Liver (tissue), 8 donors: ENCODE measurements at regions not wholly inside any gene's neighbourhood (a gene's known extent, or its start where the extent isn't known, plus 50 kb on each side); places are given as distances from the start of the nearest gene placed in this dataset.
A peak's percentile ranks its signal among the peaks of the same experiment; 100 is the strongest.

Experiments
- DNase-seq: peaks from one replicate; pipeline ENCODE4 v3.0.0-alpha.2; 2017; ENCODE audit warnings: low spot score
- H3K27ac ChIP-seq, 2 donors: one replicate each; pipeline ENCODE4 v1.7.0; 2013; ENCODE audit warnings: inconsistent platforms in 2 of 2, low read length in 2 of 2, control low read depth in 1 of 2, low read depth in 1 of 2, mild to moderate bottlenecking in 1 of 2
- H3K27me3 ChIP-seq, 4 donors: one replicate each; pipeline versions ENCODE4 v1.6.1 to v1.7.0; 2013; ENCODE audit warnings: low read length in 3 of 4, inconsistent platforms in 1 of 4, mild to moderate bottlenecking in 1 of 4, moderate library complexity in 1 of 4; ENCODE audit not compliant: control insufficient read depth in 4 of 4, insufficient read depth in 4 of 4
- H3K36me3 ChIP-seq, 4 donors: one replicate each; pipeline versions ENCODE4 v1.6.1 to v1.7.0; 2013; ENCODE audit warnings: low read length in 3 of 4, mild to moderate bottlenecking in 3 of 4, low read depth in 1 of 4, moderate library complexity in 1 of 4; ENCODE audit not compliant: control insufficient read depth in 4 of 4, insufficient read depth in 3 of 4
- H3K4me1 ChIP-seq, 4 donors: one replicate each; pipeline versions ENCODE4 v1.6.1 to v1.7.0; 2013; ENCODE audit warnings: low read length in 3 of 4, mild to moderate bottlenecking in 3 of 4, moderate library complexity in 1 of 4; ENCODE audit not compliant: control insufficient read depth in 4 of 4, insufficient read depth in 4 of 4
- H3K4me3 ChIP-seq, 3 donors: one replicate each; pipeline versions ENCODE4 v1.6.1 to v1.7.0; 2013; ENCODE audit warnings: low read length in 3 of 3, control low read depth in 1 of 3, low read depth in 1 of 3, mild to moderate bottlenecking in 1 of 3
- H3K9ac ChIP-seq, 2 donors: one replicate each; pipeline ENCODE4 v1.7.0; 2013; ENCODE audit warnings: low read length in 2 of 2, mild to moderate bottlenecking in 2 of 2, moderate library complexity in 2 of 2, control low read depth in 1 of 2, low read depth in 1 of 2
- H3K9me3 ChIP-seq, 4 donors: one replicate each; pipeline versions ENCODE4 v1.6.1 to v1.7.0; 2013; ENCODE audit warnings: low read length in 3 of 4; ENCODE audit not compliant: control insufficient read depth in 4 of 4
- ATF3 ChIP-seq: IDR thresholded peaks from 2 replicates; pipeline ENCODE4 v1.6.1; 2016; ENCODE audit warnings: antibody characterized with exemption
- CTCF ChIP-seq: fragments of 150-350 bp; IDR thresholded peaks from 2 replicates; pipeline ENCODE4 v1.5.1; 2017; ENCODE audit warnings: improper control_type of control experiment, low read depth, low read length; ENCODE audit not compliant: missing input control
- EGR1 ChIP-seq, 2 donors: IDR thresholded peaks; 2 replicates each; pipeline ENCODE4 v1.6.1; 2016 to 2018; ENCODE audit warnings: antibody characterized with exemption in 2 of 2, low read depth in 2 of 2
- FOXA2 ChIP-seq: IDR thresholded peaks from 2 replicates; pipeline ENCODE4 v1.6.1; 2016; ENCODE audit warnings: antibody characterized with exemption
- GABPA ChIP-seq, 2 donors: IDR thresholded peaks in 1 of 2; conservative IDR thresholded peaks in 1 of 2; 2 replicates each; pipeline ENCODE4 v1.6.1; 2016; ENCODE audit warnings: antibody characterized with exemption in 2 of 2, mild to moderate bottlenecking in 1 of 2, moderate library complexity in 1 of 2
- HNF4A ChIP-seq, 2 donors: conservative IDR thresholded peaks; 2 replicates each; pipeline ENCODE4 v1.6.1; 2016; ENCODE audit warnings: antibody characterized with exemption in 2 of 2, mild to moderate bottlenecking in 2 of 2
- HNF4G ChIP-seq: IDR thresholded peaks from 2 replicates; pipeline ENCODE4 v1.6.1; 2016; ENCODE audit warnings: antibody characterized with exemption
- JUND ChIP-seq, 2 donors: IDR thresholded peaks; 2 replicates each; pipeline ENCODE4 v1.6.1; 2016; ENCODE audit warnings: antibody characterized with exemption in 2 of 2
- MAX ChIP-seq: IDR thresholded peaks from 2 replicates; pipeline ENCODE4 v1.6.1; 2016; ENCODE audit warnings: antibody characterized with exemption
- RAD21 ChIP-seq, 2 donors: IDR thresholded peaks; 2 replicates each; pipeline ENCODE4 v1.6.1; 2016; ENCODE audit warnings: antibody characterized with exemption in 2 of 2, mild to moderate bottlenecking in 2 of 2
- REST ChIP-seq: IDR thresholded peaks from 2 replicates; pipeline ENCODE4 v1.6.1; 2016; ENCODE audit warnings: antibody characterized with exemption, mild to moderate bottlenecking
- RXRA ChIP-seq, 2 donors: IDR thresholded peaks; 2 replicates each; pipeline ENCODE4 v1.6.1; 2017 to 2018; ENCODE audit warnings: antibody characterized with exemption in 2 of 2, mild to moderate bottlenecking in 1 of 2
- SP1 ChIP-seq: IDR thresholded peaks from 2 replicates; pipeline ENCODE4 v1.6.1; 2018; ENCODE audit warnings: antibody characterized with exemption, mild to moderate bottlenecking
- ZBTB33 ChIP-seq: IDR thresholded peaks from 2 replicates; pipeline ENCODE4 v1.6.1; 2016; ENCODE audit warnings: antibody characterized with exemption
- WGBS: extraction: QIAGEN DNeasy Blood & Tissue Kit; methylation state at CpG from one replicate; pipeline ENCODE4 v1.1.7; 2013; 5-methylcytosine and 5-hydroxymethylcytosine counted together
- donor health status: healthy.
- donor health status: healthy.
- donor health status: healthy.
- donor health status: healthy.
- donor health status: healthy.

- no peak overlapping the region for H3K27ac ChIP-seq
- no peak overlapping the region for H3K4me3 ChIP-seq
- no peaks in the 10 kb centered on the region for H3K27me3 ChIP-seq
- DNase-seq = no peak
- no peaks in the 10 kb centered on the region for H3K36me3 ChIP-seq
- TF ChIP-seq MAX (no peak), SP1 (no peak), REST (peak; percentile 21), ATF3 (no peak), FOXA2 (no peak), EGR1 (IDR thresholded peaks at IDR 0.05; ENCODE audit: low read depth in 2 of 2) (no peak), CTCF (no peak)
- no peaks in the 10 kb centered on the region for H3K9me3 ChIP-seq
- no peak overlapping the region for H3K9ac ChIP-seq
- no peaks in the 10 kb centered on the region for H3K4me1 ChIP-seq
Observed at GRCh38 chr9:99549441-99549840, 272.2 kb upstream of the NR4A3 start.

- no peak overlapping the region for H3K9ac ChIP-seq
- TF ChIP-seq FOXA2 (no peak), HNF4G (no peak), REST (no peak), MAX (no peak), JUND (IDR thresholded peaks at IDR 0.05) (no peak), RXRA (IDR thresholded peaks at IDR 0.05) (no peak), GABPA (IDR thresholded peaks at IDR 0.05 in 1 of 2, conservative IDR thresholded peaks at IDR 0.05 in 1 of 2) (no peak), ATF3 (no peak), ZBTB33 (no peak), HNF4A (conservative IDR thresholded peaks at IDR 0.05) (no peak), CTCF (no peak), RAD21 (IDR thresholded peaks at IDR 0.05) (no peak)
- no peaks in the 10 kb centered on the region for H3K4me1 ChIP-seq
- no peak for DNase-seq
- H3K36me3 ChIP-seq = no peaks in the 10 kb centered on the region
- H3K27ac ChIP-seq = no peak overlapping the region
- no peaks in the 10 kb centered on the region for H3K27me3 ChIP-seq
- 76% methylated on average over 4 of the region's 4 CpGs for WGBS
- no peaks in the 10 kb centered on the region for H3K9me3 ChIP-seq
- no peak overlapping the region for H3K4me3 ChIP-seq
Observed at GRCh38 chr9:99555792-99556191, 265.9 kb upstream of the NR4A3 start.
